HepG2 (cell line): ENCODE measurements at regions not wholly inside any gene's neighbourhood (a gene's known extent, or its start where the extent isn't known, plus 50 kb on each side); places are given as distances from the start of the nearest gene placed in this dataset.

Experiments used
- CBX5 ChIP-seq: sonication (generic); formaldehyde crosslinking; IDR thresholded peaks from 2 replicates; pipeline ENCODE4 v1.4.0; 2020; ENCODE audit warnings: missing genetic modification reagents, borderline replicate concordance
- EED ChIP-seq: sonication (generic); formaldehyde crosslinking; IDR thresholded peaks from 2 replicates; pipeline ENCODE4 v1.5.0; 2020; ENCODE audit warnings: mild to moderate bottlenecking, missing genetic modification reagents
- ESRRA ChIP-seq: sonication (generic); formaldehyde crosslinking; IDR thresholded peaks from 2 replicates; pipeline ENCODE4 v1.5.1; 2020; ENCODE audit warnings: mild to moderate bottlenecking, low read depth, missing genetic modification reagents
- GZF1 ChIP-seq: sonication (generic); formaldehyde crosslinking; IDR thresholded peaks from 2 replicates; pipeline ENCODE4 v1.5.1; 2020; ENCODE audit warnings: mild to moderate bottlenecking, missing genetic modification reagents
- HIVEP1 ChIP-seq: sonication (generic); formaldehyde crosslinking; IDR thresholded peaks from 2 replicates; pipeline ENCODE4 v1.4.0; 2020; ENCODE audit warnings: mild to moderate bottlenecking, missing genetic modification reagents
- HOXA9 ChIP-seq: sonication (generic); formaldehyde crosslinking; IDR thresholded peaks from 2 replicates; pipeline ENCODE4 v1.8.1; 2022; ENCODE audit warnings: missing genetic modification reagents, mild to moderate bottlenecking, moderate library complexity, borderline replicate concordance
- IKZF1 ChIP-seq: fragments of 450-650 bp; IDR thresholded peaks from 2 replicates; pipeline ENCODE4 v1.7.1; 2016
- KAT8 ChIP-seq: IDR thresholded peaks from 2 replicates; pipeline ENCODE4 v1.6.1; 2016; ENCODE audit warnings: missing genetic modification reagents, missing compliant biosample characterization
- MAFF ChIP-seq: IDR thresholded peaks from 2 replicates; pipeline ENCODE4 v1.6.1; 2011; ENCODE audit warnings: low read depth, low read length, improper control_type of control experiment
- NR2F2 ChIP-seq: IDR thresholded peaks from 2 replicates; pipeline ENCODE4 v1.6.1; 2012; ENCODE audit warnings: low read depth, inconsistent platforms, borderline replicate concordance
- NR3C1 ChIP-seq: sonication (generic); formaldehyde crosslinking; IDR thresholded peaks from 2 replicates; pipeline ENCODE4 v1.4.0; 2020; ENCODE audit warnings: missing genetic modification reagents
- RBAK ChIP-seq: sonication (generic); formaldehyde crosslinking; IDR thresholded peaks from 2 replicates; pipeline ENCODE4 v1.5.1; 2020; ENCODE audit warnings: mild to moderate bottlenecking, missing genetic modification reagents
- SRSF4 ChIP-seq: fragments of 200-400 bp; formaldehyde crosslinking; IDR thresholded peaks from one replicate; pipeline ENCODE4 v1.6.1; 2018; ENCODE audit warnings: mild to moderate bottlenecking, low read depth, low read length, moderate library complexity; ENCODE audit not compliant: poor library complexity, severe bottlenecking
- ZFP37 ChIP-seq: sonication (generic); formaldehyde crosslinking; IDR thresholded peaks from 2 replicates; pipeline ENCODE4 v1.4.0; 2020; ENCODE audit warnings: missing genetic modification reagents, borderline replicate concordance
- ZFY ChIP-seq: sonication (generic); formaldehyde crosslinking; IDR thresholded peaks from 2 replicates; pipeline ENCODE4 v1.4.0; 2020; ENCODE audit warnings: missing genetic modification reagents
- ZNF530 ChIP-seq: sonication (generic); formaldehyde crosslinking; IDR thresholded peaks from 2 replicates; pipeline ENCODE4 v1.5.0; 2020; ENCODE audit warnings: low read depth, mild to moderate bottlenecking, missing genetic modification reagents
- ZNF605 ChIP-seq: sonication (generic); formaldehyde crosslinking; IDR thresholded peaks from 2 replicates; pipeline ENCODE4 v1.8.0; 2022; ENCODE audit warnings: mild to moderate bottlenecking, missing genetic modification reagents
- TF ChIP-seq, protein P1 (sequence below): sonication (generic); formaldehyde crosslinking; IDR thresholded peaks from 2 replicates; pipeline ENCODE4 v1.8.0; 2022; ENCODE audit warnings: missing genetic modification reagents, mild to moderate bottlenecking, inconsistent platforms, borderline replicate concordance
- TF ChIP-seq, protein P2 (sequence below): sonication (generic); formaldehyde crosslinking; IDR thresholded peaks from 2 replicates; pipeline ENCODE4 v1.8.1; 2023; ENCODE audit warnings: mild to moderate bottlenecking, missing genetic modification reagents, borderline replicate concordance
- TF ChIP-seq, protein P3 (sequence below), 2 experiments: fragments of 450-650 bp in 1 of 2; sonication (generic) in 1 of 2; formaldehyde crosslinking in 1 of 2; IDR thresholded peaks; 2 replicates each; pipeline versions ENCODE4 v1.6.1 to v1.8.0; 2016 to 2022; ENCODE audit warnings: antibody characterized with exemption in 1 of 2, mild to moderate bottlenecking in 1 of 2, missing genetic modification reagents in 1 of 2

DNA sequence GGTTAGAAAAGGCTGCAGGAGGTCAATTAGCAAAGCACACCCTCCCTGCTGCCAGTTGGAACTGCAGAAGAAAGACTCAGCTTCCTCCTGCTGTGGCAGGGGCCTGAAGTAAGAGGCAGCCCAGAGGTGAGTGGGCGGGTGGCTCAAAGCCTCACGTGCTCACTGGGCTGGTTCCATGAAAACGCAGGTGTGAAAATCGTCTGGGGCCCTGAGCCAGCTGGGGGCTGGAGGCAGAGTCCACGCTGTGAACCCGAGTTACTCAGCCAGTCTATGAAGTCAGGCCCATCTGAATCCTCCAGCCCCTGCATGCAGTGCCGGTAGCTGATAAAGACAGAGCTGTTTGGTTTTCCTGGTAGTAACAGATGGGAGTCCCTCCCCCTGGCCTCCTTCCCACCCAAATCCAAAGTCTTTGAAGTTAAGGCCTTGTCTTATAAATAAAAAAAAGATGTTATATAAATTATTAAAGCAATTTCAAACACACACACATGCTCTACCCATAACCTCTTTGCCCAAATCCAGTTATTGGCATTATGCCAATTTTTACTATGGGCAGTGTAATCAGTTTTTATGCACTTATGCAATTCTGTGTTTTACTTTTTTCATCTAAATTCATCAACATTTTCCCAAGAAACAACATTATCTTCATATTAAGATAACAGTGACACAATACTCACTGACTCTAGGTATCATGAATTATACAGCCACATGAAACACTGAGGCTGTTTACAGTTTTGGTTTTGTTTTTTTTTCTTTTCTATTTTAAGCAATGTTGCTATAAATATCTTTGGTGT, 57.9 kb upstream of the PNMA1 start (continued):
- TF ChIP-seq ZNF530 (CRISPR knock-in tag): no peak
- peak; percentile 80; the same call in 1 of the 2 replicates for TF ChIP-seq CBX5 (CRISPR knock-in tag)
- TF ChIP-seq NR2F2: 0 out of 2 replicates have a peak, but pooled peaks have one; percentile 19
- TF ChIP-seq ZFP37 (CRISPR knock-in tag): peak; percentile 94
- no peak for TF ChIP-seq IKZF1
- TF ChIP-seq ZFY (CRISPR knock-in tag): peak; percentile 80
- TF ChIP-seq, protein P1, sequence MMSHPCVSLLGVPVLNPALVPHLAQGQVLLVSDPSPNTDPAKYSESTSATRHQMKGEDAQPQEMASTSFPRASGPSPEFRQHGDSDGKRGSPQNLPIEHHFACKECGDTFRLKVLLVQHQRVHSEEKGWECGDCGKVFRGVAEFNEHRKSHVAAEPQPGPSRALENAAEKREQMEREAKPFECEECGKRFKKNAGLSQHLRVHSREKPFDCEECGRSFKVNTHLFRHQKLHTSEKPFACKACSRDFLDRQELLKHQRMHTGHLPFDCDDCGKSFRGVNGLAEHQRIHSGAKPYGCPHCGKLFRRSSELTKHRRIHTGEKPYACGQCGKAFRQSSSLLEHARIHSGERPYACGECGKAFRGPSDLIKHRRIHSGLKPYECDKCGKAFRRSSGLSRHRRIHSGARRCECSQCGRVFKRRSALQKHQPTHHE (CRISPR knock-in tag): peak; percentile 81; the same call in 1 of the 2 replicates
- TF ChIP-seq, protein P2, sequence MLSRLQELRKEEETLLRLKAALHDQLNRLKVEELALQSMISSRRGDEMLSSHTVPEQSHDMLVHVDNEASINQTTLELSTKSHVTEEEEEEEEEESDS (CRISPR knock-in tag): peak; percentile 95
- peak; percentile 84 for TF ChIP-seq KAT8 (CRISPR knock-in tag)
- TF ChIP-seq NR3C1: no peak
- peak; percentile 64; the same call in 1 of the 2 replicates for TF ChIP-seq RBAK (CRISPR knock-in tag)
- no peak for TF ChIP-seq SRSF4
- TF ChIP-seq ZNF605 (CRISPR knock-in tag): peak; percentile 87
- peak; percentile 82 for TF ChIP-seq ESRRA (CRISPR knock-in tag)
- TF ChIP-seq HIVEP1 (CRISPR knock-in tag): peak; percentile 89
- TF ChIP-seq HOXA9: no peak
- TF ChIP-seq, protein P3, sequence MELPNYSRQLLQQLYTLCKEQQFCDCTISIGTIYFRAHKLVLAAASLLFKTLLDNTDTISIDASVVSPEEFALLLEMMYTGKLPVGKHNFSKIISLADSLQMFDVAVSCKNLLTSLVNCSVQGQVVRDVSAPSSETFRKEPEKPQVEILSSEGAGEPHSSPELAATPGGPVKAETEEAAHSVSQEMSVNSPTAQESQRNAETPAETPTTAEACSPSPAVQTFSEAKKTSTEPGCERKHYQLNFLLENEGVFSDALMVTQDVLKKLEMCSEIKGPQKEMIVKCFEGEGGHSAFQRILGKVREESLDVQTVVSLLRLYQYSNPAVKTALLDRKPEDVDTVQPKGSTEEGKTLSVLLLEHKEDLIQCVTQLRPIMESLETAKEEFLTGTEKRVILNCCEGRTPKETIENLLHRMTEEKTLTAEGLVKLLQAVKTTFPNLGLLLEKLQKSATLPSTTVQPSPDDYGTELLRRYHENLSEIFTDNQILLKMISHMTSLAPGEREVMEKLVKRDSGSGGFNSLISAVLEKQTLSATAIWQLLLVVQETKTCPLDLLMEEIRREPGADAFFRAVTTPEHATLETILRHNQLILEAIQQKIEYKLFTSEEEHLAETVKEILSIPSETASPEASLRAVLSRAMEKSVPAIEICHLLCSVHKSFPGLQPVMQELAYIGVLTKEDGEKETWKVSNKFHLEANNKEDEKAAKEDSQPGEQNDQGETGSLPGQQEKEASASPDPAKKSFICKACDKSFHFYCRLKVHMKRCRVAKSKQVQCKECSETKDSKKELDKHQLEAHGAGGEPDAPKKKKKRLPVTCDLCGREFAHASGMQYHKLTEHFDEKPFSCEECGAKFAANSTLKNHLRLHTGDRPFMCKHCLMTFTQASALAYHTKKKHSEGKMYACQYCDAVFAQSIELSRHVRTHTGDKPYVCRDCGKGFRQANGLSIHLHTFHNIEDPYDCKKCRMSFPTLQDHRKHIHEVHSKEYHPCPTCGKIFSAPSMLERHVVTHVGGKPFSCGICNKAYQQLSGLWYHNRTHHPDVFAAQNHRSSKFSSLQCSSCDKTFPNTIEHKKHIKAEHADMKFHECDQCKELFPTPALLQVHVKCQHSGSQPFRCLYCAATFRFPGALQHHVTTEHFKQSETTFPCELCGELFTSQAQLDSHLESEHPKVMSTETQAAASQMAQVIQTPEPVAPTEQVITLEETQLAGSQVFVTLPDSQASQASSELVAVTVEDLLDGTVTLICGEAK (IDR thresholded peaks at IDR 0.05): no peak
- TF ChIP-seq, protein P3 (CRISPR knock-in tag; IDR thresholded peaks at IDR 0.05): peak; percentile 81; the same call in 1 of the 2 replicates
- TF ChIP-seq MAFF: no peak
- peak; percentile 65; the same call in 1 of the 2 replicates for TF ChIP-seq GZF1 (CRISPR knock-in tag)
- peak; percentile 49; the same call in 1 of the 2 replicates for TF ChIP-seq EED (CRISPR knock-in tag)
